ES-I3 (cell line): ENCODE measurements at regions not wholly inside any gene's neighbourhood (a gene's known extent, or its start where the extent isn't known, plus 50 kb on each side); places are given as distances from the start of the nearest gene placed in this dataset.

Experiments used
- H3K36me3 ChIP-seq: 2 replicates; pipeline ENCODE4 v1.6.1; 2013; ENCODE audit warnings: mild to moderate bottlenecking, low read length, control low read depth, moderate library complexity; ENCODE audit not compliant: insufficient read depth
- H3K4me1 ChIP-seq: 2 replicates; pipeline ENCODE4 v1.6.1; 2013; ENCODE audit warnings: mild to moderate bottlenecking, control low read depth, low read length; ENCODE audit not compliant: insufficient read depth
- H3K9ac ChIP-seq: 2 replicates; pipeline ENCODE4 v1.6.1; 2013; ENCODE audit warnings: low read depth, mild to moderate bottlenecking, low read length, moderate library complexity
- H3K9me3 ChIP-seq: 2 replicates; pipeline ENCODE4 v1.6.1; 2013; ENCODE audit warnings: mild to moderate bottlenecking, low read length, moderate library complexity; ENCODE audit not compliant: control insufficient read depth, insufficient read depth

DNA sequence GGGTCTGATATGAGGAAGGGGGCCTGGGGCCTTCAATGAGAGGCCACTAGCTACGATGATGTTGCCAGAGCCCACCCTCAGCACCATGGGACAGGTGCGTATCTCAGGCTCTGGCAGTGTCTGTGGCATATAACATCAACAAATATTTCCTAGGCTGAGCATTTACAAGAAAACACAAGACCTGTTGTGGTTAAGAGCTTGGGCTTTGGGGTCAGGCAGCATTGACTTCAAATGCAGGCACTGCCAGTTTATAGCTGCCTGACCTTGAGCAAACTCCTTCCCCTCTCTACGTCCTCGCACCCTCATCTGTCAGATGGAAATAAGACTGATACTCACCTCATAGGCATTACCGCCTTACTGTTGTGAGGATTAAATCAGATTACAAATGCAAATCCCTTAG lies 156.0 kb downstream of the KATNAL1 start:
- H3K9ac ChIP-seq = no peak overlapping the region
- no peaks in the 10 kb centered on the region for H3K36me3 ChIP-seq
- H3K9me3 ChIP-seq = no peaks in the 10 kb centered on the region
- H3K4me1 ChIP-seq = no peaks in the 10 kb centered on the region; the same call in 1 of the 2 replicates

DNA sequence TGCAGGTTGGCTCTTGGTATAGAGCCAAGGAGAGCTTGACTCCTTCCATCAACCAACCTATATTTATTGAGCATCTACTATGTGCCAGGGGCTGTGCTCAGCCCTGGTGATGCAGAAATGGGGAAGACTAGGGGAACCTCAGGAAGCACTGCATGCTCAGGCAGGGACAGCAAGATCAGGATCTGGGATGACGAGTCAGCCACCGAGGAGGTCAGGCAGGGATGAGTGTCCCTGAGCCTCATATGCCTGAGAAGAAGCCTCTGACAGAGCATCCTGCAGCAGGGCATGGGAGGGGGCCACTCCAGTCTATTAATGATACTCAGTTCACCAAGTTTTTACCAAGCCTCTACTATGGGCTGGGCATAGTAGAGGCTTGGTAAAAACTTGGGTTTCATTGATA lies 158.1 kb downstream of the KATNAL1 start:
- H3K9me3 ChIP-seq = no peaks in the 10 kb centered on the region
- no peaks in the 10 kb centered on the region for H3K36me3 ChIP-seq
- no peak overlapping the region for H3K9ac ChIP-seq
- H3K4me1 ChIP-seq = no peaks in the 10 kb centered on the region; the same call in 1 of the 2 replicates

DNA sequence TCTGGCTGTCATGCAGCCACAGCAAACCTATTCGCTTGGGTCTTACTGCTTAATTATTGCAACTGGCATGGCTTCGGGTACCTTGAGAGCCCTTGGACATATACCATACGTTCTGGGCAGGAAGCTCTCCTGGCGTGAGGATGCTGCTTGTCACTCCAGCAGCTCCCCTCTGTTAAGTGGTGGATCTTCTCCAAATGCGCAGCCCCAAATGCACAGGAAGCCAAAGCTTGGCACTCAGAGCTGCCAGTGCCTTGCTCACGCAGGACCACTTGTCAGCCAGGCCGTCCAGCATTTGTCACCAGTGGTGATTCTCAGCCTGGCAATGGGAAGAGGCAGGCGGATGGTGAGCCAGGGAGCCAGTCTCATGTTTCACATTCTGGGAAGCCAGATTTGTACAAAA lies 158.6 kb downstream of the KATNAL1 start:
- no peak overlapping the region for H3K9ac ChIP-seq
- no peaks in the 10 kb centered on the region for H3K9me3 ChIP-seq
- no peaks in the 10 kb centered on the region; the same call in 1 of the 2 replicates for H3K4me1 ChIP-seq
- H3K36me3 ChIP-seq = no peaks in the 10 kb centered on the region

DNA sequence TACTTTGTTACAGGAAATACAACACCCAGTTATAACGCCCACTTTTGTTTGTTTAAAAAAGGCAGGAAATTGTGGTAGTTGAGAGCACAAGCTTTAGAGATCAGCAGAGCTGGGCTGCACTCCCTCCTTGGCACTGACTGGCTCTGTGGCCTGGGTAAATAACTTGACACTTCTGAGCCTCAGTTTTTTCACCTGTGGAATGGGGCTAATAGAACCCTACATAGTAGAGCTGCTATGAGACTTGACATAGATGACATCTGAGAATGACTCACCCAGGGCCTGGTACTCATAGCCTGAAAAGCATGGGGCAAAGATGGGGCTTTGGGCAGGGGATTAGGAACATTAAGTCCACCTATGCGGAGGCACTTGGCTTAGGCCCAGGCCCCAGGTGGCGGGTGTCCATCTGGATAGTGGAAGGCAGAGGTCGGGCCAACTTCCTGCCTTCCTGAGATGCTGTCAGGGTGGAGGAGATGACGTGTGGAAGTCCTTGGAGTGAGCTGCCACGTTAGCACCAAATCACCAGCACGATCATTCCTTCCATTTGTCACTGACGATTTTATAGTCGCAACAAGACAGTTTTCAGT lies 159.1 kb downstream of the KATNAL1 start:
- Histone ChIP-seq H3K4me1 (no peaks in the 10 kb centered on the region), H3K9me3 (no peaks in the 10 kb centered on the region), H3K36me3 (no peaks in the 10 kb centered on the region), H3K9ac (no peak overlapping the region)

DNA sequence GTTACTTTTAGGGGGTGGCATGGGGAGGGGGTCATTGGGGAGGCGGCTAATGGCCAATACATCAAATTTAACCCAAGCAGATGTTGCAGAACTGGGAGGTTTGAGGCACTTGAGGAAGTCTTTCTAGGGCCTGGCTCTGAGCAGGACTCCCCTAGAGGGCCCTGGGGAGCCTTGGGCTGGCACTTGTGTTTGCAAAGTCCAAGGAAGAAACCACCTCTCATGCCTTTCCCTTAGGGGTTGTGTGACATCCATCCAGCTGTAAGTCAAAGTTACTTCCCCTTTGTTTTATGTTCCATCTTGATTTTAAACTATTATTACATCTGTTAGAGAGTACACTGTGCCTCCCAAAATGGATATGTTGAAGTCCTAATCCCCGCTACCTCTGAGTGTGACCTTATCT lies 159.9 kb downstream of the KATNAL1 start:
- peaks cover 6% of the 10 kb centered on the region; the same call in 1 of the 2 replicates for H3K4me1 ChIP-seq
- H3K36me3 ChIP-seq = no peaks in the 10 kb centered on the region
- H3K9ac ChIP-seq = no peak overlapping the region
- no peaks in the 10 kb centered on the region for H3K9me3 ChIP-seq

DNA sequence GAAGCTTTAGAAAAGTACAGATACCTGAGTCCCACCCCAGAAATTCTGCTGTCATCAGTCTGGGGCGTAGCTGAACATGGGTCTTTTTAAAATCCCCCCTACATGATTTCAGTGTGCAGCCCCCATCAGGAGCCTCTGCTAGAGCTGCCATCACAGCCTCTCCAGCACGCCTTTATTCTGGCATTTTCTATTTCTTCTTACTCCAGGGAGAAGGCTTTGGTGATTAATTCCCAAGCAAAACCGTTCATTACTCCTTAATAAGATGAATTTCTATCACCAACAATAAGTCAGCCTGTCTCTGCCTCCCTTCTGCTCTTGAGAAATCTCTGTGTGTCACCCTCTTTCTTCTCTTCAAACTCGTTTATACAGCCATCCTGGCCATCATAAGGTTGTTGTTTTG lies 160.3 kb downstream of the KATNAL1 start:
- Histone ChIP-seq H3K9me3 (no peaks in the 10 kb centered on the region), H3K9ac (no peak overlapping the region), H3K36me3 (no peaks in the 10 kb centered on the region), H3K4me1 (peaks cover 6% of the 10 kb centered on the region; the same call in 1 of the 2 replicates)

DNA sequence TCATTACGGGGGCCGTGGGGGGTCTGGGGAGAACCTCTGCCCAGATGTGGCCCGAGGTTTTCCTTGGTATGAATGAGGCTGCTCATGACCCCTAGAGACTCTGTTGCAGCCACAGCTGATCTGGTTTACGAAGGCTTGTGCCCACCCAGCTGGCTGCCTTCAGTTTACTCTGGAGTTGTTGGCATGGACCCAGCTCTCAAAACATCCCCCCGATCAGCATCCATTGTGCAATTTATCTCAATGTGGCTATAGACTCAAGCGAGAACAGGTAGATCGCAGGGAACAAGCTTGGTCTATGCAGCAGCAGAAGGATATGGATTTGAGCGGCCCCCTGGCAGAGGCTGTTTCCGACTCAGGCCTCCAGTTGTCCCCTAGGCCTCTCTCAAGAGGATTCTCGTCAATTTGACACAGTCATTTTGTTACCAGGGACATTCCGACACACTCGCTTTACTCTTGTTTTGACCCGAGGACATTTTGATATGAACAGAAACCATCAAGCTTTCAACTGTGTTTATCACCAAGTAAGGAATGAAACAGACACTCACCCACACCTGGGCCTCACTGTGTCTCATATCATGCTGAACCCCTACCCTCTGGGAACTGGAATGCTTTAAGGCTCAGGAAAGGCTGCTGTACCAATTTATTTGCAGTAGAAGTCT lies 161.5 kb downstream of the KATNAL1 start:
- H3K9me3 ChIP-seq = no peaks in the 10 kb centered on the region
- H3K9ac ChIP-seq = no peak overlapping the region
- H3K36me3 ChIP-seq = no peaks in the 10 kb centered on the region
- H3K4me1 ChIP-seq = peaks cover 6% of the 10 kb centered on the region; the same call in 1 of the 2 replicates

DNA sequence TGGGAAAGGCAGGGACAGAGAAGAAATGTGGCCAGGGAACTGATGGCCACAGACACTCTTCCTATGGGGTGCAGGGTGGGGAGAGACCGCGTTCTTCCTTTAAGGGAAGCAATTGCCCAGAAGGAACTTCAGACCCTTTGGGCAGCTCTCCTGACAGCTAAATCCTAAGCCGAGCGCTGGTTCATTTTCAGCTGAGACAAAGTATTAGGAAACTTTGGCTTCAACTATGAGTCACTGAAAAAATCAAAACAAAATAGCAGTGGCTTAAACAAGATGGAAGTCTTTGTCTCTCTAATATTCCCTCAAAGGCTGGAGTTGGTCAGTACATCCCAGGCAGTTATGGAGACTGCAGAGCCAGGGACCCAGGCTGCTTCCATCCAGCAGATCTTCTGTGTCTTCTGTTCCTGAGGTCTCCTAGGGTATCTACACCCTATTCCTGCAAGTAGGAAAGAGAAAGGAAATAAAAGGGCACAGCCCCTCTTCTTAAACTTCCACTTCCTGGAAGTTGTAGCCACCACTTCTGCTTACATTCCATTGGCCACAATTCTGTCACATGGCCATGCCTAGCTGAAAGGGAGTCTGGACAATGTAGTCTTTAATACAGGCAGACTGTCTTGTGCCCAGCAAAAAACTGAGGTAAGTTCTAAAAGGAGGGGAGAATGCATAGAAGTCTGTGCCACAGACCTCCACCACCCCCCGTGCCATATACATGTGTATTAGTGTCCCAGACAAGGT lies 163.5 kb downstream of the KATNAL1 start:
- Histone ChIP-seq H3K36me3 (no peaks in the 10 kb centered on the region), H3K9ac (no peak overlapping the region), H3K4me1 (peaks cover 6% of the 10 kb centered on the region; the same call in 1 of the 2 replicates), H3K9me3 (no peaks in the 10 kb centered on the region)

DNA sequence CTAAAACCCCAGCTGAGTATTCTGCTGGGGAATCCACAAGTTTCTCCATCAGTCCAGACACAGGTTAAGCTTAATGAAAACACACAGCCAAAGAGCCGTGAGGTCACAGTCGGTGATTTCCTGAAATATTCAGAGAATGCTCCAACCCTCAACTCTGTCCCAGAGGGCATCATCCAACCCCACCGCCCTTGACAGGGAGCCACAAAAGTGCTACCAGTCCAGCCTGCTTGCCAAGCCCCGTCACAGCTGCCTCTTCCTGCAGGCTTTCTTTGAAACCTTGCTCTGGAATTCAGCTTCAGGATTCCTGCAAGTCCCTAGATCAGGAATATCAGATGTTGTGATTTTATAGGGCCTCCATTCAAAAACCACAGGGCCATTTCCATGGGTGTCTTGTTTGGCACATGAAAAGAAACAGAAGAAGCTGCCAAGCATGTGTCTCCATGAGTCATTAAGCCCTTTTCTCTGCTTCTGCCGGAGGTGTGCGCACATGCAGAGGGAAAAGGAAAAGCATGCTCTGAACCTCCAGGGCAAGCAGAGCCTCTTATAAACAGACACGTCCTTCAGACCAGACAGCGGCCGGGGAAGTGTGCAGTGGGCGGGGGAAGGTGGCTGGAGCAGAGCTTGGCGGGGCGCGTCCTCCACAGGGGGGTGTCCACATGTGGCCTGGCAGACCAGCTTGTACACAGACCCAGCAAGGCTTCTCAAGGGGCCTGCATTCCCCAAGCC lies 164.7 kb downstream of the KATNAL1 start:
- Histone ChIP-seq H3K36me3 (no peaks in the 10 kb centered on the region), H3K9ac (no peak overlapping the region), H3K9me3 (no peaks in the 10 kb centered on the region), H3K4me1 (peaks cover 6% of the 10 kb centered on the region; the same call in 1 of the 2 replicates)

DNA sequence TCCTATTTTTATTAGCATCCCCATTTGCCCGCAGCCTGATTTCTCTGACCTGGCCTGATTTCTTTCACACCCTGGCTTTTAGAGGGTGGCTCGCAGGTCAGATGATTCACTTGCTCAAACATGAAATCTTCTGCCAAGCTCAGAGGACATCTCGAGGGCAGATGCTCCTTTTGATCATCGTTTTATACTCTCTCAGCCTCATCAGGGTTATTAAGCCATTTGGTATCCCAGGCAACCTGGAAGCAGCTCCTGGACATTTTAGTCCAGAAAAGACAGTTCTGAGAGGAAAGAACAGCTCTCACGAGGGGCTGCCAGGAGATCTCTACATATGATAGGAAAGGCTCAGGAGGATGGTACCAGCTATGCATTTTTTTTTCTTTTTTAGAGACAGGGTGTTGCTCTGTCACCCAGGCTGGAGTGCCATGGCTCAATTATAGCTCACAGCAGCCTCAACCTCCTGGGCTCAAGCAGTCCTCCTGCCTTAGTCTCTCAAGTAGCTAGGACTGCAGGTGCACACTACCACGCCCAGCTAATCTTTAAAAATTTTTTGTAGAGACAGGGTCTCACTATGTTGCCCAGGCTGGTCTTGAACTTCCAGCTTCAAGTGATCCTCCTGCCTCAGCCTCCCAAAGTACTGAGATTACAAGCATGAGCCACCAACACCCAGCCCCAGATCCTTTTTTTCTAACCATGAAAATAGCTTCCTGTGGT lies 165.4 kb downstream of the KATNAL1 start:
- no peak overlapping the region for H3K9ac ChIP-seq

DNA sequence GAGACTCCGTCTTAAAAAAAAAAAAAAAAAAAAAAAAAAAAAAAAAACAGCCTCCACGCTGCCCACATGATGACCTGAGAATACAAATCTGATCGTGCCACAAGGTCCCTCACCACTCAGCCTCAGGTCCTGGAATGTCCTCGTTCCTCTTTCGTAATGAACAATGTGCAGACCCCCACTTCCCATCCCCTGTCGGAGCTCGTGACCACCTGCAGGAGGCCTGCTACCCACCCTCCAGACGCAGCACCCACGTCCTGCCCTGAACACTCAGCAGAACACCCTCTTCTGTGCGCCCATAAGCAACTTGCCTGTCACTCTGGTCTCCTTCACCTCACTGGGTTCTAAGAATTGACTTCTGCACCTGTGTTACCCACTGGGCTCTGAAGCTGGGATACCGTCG lies 166.4 kb downstream of the KATNAL1 start:
- H3K36me3 ChIP-seq = no peaks in the 10 kb centered on the region
- H3K9ac ChIP-seq = no peak overlapping the region
- H3K4me1 ChIP-seq = peaks cover 6% of the 10 kb centered on the region; the same call in 1 of the 2 replicates
- H3K9me3 ChIP-seq = no peaks in the 10 kb centered on the region

More for the DNA sequence above, 165.4 kb downstream of the KATNAL1 start:
- Histone ChIP-seq H3K4me1 (peaks cover 6% of the 10 kb centered on the region; the same call in 1 of the 2 replicates), H3K36me3 (no peaks in the 10 kb centered on the region), H3K9me3 (no peaks in the 10 kb centered on the region)

DNA sequence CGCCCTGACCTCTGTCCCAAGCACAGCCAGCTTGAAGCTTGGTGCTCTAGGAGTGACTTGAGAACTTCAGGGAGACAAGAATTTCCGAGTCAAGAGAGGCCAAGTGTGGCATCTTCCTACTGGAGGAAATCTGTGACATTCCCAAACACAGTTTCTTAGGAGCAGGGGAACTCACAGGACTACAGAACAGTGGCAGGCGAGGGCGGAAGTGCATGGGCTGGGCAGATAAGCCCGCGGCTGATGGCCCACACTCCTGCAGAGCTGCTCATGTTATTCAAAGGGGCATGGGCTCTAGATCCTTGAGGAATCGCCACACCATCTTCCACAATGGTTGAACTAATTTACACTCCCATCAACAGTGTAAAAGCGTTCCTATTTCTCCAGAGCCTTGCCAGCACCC lies 168.8 kb downstream of the KATNAL1 start:
- Histone ChIP-seq H3K9me3 (no peaks in the 10 kb centered on the region), H3K4me1 (peaks cover 6% of the 10 kb centered on the region; the same call in 1 of the 2 replicates), H3K9ac (no peak overlapping the region), H3K36me3 (no peaks in the 10 kb centered on the region)

DNA sequence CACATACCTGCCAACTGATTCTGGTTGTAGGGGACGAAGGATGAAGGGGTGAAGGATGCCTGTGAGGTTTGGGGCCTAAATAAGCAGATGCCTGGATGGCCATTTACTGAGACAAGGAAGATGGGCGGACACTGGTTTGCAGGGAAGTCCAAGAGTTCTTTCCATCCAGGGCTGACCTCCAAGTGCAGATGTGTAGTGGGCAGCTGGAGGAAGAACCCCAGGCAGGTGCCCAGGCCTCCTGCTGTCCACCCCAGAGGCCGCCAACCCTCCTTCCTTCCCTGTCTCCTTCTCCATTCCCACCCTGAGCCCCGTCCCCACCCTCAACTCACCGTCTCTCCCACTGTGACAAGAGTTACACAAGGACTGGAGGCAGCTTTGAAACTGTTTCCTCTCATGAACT lies 171.5 kb downstream of the KATNAL1 start:
- Histone ChIP-seq H3K4me1 (no peaks in the 10 kb centered on the region), H3K9me3 (no peaks in the 10 kb centered on the region), H3K36me3 (no peaks in the 10 kb centered on the region), H3K9ac (no peak overlapping the region)

DNA sequence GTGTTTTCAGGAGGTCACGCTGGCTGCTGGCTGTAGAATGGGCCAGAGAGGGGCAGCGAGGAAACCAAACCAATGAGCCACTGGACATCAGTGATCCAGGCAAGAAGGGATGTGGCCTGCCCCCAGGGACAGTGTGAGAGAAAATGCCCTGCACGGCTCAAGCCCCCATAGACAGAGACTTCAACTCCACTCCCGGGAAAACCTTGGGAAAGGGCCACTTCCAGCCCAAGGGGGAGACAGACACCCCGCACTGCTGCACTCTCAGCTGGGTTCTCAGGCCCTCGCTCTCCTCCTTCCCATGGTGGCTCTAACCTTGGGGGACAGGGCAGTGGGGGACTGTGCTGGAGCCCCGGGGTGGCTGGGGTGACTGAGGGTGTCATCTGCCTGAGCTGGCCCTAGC lies 172.0 kb downstream of the KATNAL1 start:
- Histone ChIP-seq H3K4me1 (no peaks in the 10 kb centered on the region), H3K9me3 (no peaks in the 10 kb centered on the region), H3K36me3 (no peaks in the 10 kb centered on the region), H3K9ac (no peak overlapping the region)
